ENCODE measurements at regions not wholly inside any gene's neighbourhood (a gene's known extent, or its start where the extent isn't known, plus 50 kb on each side); places are given as distances from the start of the nearest gene placed in this dataset.

- DNase-seq (ENCODE audit: low read depth in 2 of 2), result no peak
- H3K4me3 ChIP-seq (replicated peaks in 1 of 2; ENCODE audit: low read depth in 2 of 2, low read length in 2 of 2), result no peak overlapping the region
- no peak for TF ChIP-seq CTCF (IDR thresholded peaks at IDR 0.05; ENCODE audit: low read depth, low read length)
These were observed 63.8 kb downstream of the XCL1 start for GRCh38 chr1:168640182-168640581.

GRCh38 chr1:168640836-168641235, 64.4 kb downstream of the XCL1 start:
- TF ChIP-seq CTCF (IDR thresholded peaks at IDR 0.05; ENCODE audit: low read depth, low read length), result no peak
- no peak for DNase-seq (ENCODE audit: low read depth in 2 of 2)

GRCh38 chr1:168643152-168643551, 66.7 kb downstream of the XCL1 start:
- peak; percentile 53 to 65 for DNase-seq (ENCODE audit: low read depth in 2 of 2)
- TF ChIP-seq CTCF (IDR thresholded peaks at IDR 0.05; ENCODE audit: low read depth, low read length), result no peak

More at GRCh38 chr1:168640836-168641235, 64.4 kb downstream of the XCL1 start:
- no peak overlapping the region for H3K4me3 ChIP-seq (replicated peaks in 1 of 2; ENCODE audit: low read depth in 2 of 2, low read length in 2 of 2)

More at GRCh38 chr1:168643152-168643551, 66.7 kb downstream of the XCL1 start:
- H3K4me3 ChIP-seq (replicated peaks in 1 of 2; ENCODE audit: low read depth in 2 of 2, low read length in 2 of 2), result no peak overlapping the region

Measured in cardiac fibroblast (primary cell).